Body of pancreas (tissue), 4 donors: ENCODE measurements at regions not wholly inside any gene's neighbourhood (a gene's known extent, or its start where the extent isn't known, plus 50 kb on each side); places are given as distances from the start of the nearest gene placed in this dataset.

ENCODE experiments used
- ATAC-seq: fragments of 150-250 bp; one replicate; pipeline ENCODE4 v1.9.1; 2016
- DNase-seq, 4 donors: peaks; one replicate each; pipeline ENCODE4 v3.0.0-alpha.2; 2019
- H3K27ac ChIP-seq, 4 donors: fragments of 200-600 bp; sonication (generic); 1 replicate in 3 of 4; 2 replicates in 1 of 4; pipeline versions ENCODE4 v1.5.1 to v1.6.1; 2016 to 2019; ENCODE audit warnings: mild to moderate bottlenecking in 1 of 4, mixed read lengths in 1 of 4, moderate library complexity in 1 of 4
- H3K27me3 ChIP-seq, 2 donors: fragments of 200-600 bp; sonication (generic); one replicate each; pipeline ENCODE4 v1.6.0; 2016; ENCODE audit warnings: mild to moderate bottlenecking in 1 of 2
- H3K36me3 ChIP-seq, 2 donors: fragments of 200-600 bp; sonication (generic); replicated peaks in 1 of 2; 2 replicates each; pipeline ENCODE4 v1.5.1; 2016; ENCODE audit warnings: low read depth in 2 of 2; ENCODE audit not compliant: insufficient read depth in 1 of 2
- H3K4me1 ChIP-seq: fragments of 200-600 bp; sonication (generic); one replicate; pipeline ENCODE4 v1.6.0; 2016
- H3K4me3 ChIP-seq, 2 donors: fragments of 200-600 bp; sonication (generic); 1 replicate in 1 of 2; 2 replicates in 1 of 2; pipeline ENCODE4 v1.5.1; 2016 to 2019
- H3K9me3 ChIP-seq, 3 donors: fragments of 200-600 bp; sonication (generic); 1 replicate in 2 of 3; 2 replicates in 1 of 3; pipeline ENCODE4 v1.5.1; 2016
- POLR2A ChIP-seq, 3 donors: fragments of 450-650 bp; IDR thresholded peaks; one replicate each; pipeline ENCODE4 v1.6.1; 2016; ENCODE audit warnings: antibody characterized with exemption in 3 of 3, mild to moderate bottlenecking in 2 of 3
- WGBS, 2 donors: methylation state at CpG; one replicate each; pipeline ENCODE4 v1.1.5; 2017; 5-methylcytosine and 5-hydroxymethylcytosine counted together
- intact Hi-C: fragments of 100-400 bp; cut with DNase I; formaldehyde crosslinking; loops from one replicate; pipeline ENCODE4 v1.15.1; 2023
- TF ChIP-seq, protein P1 (sequence below), 7 experiments: fragments of 450-650 bp in 4 of 7; fragments of 200-600 bp in 3 of 7; sonication (generic) in 3 of 7; IDR thresholded peaks; one replicate each; pipeline ENCODE4 v1.5.1; 2016 to 2019; ENCODE audit warnings: antibody characterized with exemption in 7 of 7

DNA sequence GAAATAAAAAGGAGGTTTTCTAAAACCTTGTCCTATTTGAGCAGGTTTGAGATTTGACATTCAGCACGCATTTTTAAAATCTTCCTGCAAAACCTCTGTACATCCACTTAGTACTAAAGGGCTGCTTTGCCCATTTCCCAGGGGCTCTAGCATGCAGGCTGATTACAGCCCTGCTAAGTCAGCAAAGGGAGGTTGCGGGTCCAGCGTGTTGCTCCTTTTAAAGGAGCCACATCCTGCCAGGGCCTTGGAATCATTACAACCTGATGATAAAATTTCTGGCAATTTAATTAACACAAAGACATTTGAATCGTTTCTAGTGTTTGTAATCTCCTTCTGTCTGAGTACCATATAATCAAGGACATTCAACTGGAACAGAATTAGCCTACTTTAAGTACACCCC is 455.1 kb upstream of the CITED2 start:
- H3K9me3 ChIP-seq: no peaks in the 10 kb centered on the region
- no peak overlapping the region for H3K27ac ChIP-seq
- intact Hi-C loops: no loop called here
- no peak for DNase-seq
- no peak for ATAC-seq
- no peaks in the 10 kb centered on the region for H3K4me1 ChIP-seq
- H3K27me3 ChIP-seq: no peaks in the 10 kb centered on the region
- no peaks in the 10 kb centered on the region for H3K36me3 ChIP-seq
- WGBS, 2 donors: 53 to 66% methylated on average over 4 of the region's 4 CpGs
- H3K4me3 ChIP-seq: no peak overlapping the region
- TF ChIP-seq POLR2A (IDR thresholded peaks at IDR 0.05): no peak
- TF ChIP-seq, protein P1, sequence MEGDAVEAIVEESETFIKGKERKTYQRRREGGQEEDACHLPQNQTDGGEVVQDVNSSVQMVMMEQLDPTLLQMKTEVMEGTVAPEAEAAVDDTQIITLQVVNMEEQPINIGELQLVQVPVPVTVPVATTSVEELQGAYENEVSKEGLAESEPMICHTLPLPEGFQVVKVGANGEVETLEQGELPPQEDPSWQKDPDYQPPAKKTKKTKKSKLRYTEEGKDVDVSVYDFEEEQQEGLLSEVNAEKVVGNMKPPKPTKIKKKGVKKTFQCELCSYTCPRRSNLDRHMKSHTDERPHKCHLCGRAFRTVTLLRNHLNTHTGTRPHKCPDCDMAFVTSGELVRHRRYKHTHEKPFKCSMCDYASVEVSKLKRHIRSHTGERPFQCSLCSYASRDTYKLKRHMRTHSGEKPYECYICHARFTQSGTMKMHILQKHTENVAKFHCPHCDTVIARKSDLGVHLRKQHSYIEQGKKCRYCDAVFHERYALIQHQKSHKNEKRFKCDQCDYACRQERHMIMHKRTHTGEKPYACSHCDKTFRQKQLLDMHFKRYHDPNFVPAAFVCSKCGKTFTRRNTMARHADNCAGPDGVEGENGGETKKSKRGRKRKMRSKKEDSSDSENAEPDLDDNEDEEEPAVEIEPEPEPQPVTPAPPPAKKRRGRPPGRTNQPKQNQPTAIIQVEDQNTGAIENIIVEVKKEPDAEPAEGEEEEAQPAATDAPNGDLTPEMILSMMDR (IDR thresholded peaks at IDR 0.05): no peak

DNA sequence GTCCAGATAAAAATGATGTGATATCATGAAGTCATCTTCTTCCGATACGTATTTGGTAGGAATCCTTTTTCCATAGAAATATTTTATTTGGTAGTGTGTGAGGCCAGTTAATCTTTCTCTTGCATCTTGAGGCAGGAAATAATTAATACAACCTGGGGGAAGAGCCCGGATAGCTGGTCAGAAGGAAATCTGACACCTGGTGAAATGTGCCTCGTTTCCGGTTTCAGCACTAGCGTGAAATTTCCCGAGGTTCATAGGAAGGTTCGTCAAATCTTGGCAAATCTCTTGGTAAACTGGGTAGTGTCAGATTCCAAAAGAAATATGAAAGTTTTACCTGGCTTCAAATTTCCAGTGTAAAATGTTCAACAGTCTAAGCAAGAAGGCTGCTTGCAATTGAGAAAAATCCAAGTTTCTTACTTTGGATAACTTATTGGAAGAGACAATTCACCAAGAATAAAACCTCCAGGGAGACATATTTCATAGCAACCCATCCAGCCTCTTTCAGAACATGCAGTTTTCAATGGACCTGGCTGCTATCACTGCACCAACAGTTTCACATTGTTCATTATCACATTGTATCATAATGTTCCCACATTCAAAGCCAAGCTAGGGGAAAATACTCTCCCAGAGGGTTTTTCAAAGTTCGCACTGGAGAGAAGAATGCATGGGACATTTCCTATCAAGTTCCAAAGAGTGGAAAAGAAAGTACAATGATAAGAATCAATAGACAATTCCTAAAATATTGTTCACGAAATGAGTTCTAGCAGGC is 454.5 kb upstream of the CITED2 start:
- Histone ChIP-seq H3K36me3 (no peaks in the 10 kb centered on the region), H3K27me3 (no peaks in the 10 kb centered on the region), H3K4me1 (no peaks in the 10 kb centered on the region), H3K9me3 (no peaks in the 10 kb centered on the region), H3K27ac (no peak overlapping the region), H3K4me3 (no peak overlapping the region)
- DNase-seq (no peak), ATAC-seq (no peak)
- no peak for TF ChIP-seq POLR2A (IDR thresholded peaks at IDR 0.05)
- intact Hi-C loops: no loop called here
- WGBS, 2 donors: 80 to 86% methylated on average over 10 of the region's 10 CpGs

DNA sequence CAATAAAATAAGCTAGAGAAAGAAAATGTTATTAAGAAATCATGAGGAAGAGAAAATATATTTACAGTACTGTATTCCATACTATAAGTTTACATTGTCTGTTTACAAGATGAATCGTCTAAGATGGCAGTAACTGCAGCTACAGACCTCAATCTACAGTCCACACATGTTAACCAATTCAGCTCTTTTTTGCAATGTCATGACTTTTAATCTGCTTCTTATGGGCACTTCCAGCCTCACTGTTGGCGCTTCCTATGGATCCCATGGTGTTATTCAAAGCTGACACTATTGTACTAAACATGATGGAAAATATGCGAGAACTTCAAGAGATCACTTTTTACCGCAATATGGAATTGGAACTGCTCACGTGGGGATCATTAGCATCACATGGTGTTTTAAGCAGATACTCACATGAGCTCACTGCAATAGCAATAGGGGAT is 451.5 kb upstream of the CITED2 start:
- H3K4me3 ChIP-seq: no peak overlapping the region
- H3K27ac ChIP-seq: no peak overlapping the region
- DNase-seq: no peak
- 88 to 89% methylated on average over 5 of the region's 5 CpGs for WGBS, 2 donors
- no peak for ATAC-seq
- H3K36me3 ChIP-seq: no peaks in the 10 kb centered on the region
- H3K4me1 ChIP-seq: no peaks in the 10 kb centered on the region
- no peaks in the 10 kb centered on the region for H3K27me3 ChIP-seq
- intact Hi-C loops: no loop called here
- TF ChIP-seq, protein P1 (IDR thresholded peaks at IDR 0.05): no peak
- TF ChIP-seq POLR2A (IDR thresholded peaks at IDR 0.05): no peak
- no peaks in the 10 kb centered on the region for H3K9me3 ChIP-seq

DNA sequence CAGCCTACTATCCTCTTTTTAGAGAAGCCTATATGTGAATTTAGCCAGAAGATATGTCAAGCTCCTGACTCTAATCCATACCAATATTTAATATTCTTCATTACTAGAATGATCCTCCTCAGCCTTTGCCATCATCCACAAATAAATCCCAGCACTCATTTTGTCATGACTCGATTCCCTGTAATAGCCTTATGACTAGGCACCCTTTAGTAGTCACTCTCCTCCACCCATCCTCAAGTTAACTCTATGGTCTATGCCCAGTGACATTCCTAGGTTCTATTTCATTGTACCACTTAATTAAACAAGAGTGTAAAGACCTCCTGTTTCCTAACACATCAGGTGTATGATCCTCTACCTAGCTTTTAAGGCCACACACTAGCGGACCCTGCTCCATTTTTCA is 450.4 kb upstream of the CITED2 start:
- Histone ChIP-seq H3K27me3 (no peaks in the 10 kb centered on the region), H3K36me3 (no peaks in the 10 kb centered on the region), H3K4me1 (no peaks in the 10 kb centered on the region), H3K27ac (no peak overlapping the region), H3K4me3 (no peak overlapping the region), H3K9me3 (no peaks in the 10 kb centered on the region)
- WGBS, 2 donors: 89 to 96% methylated on average over 2 of the region's 2 CpGs
- ATAC-seq (no peak), DNase-seq (no peak)
- intact Hi-C loops: no loop called here
- TF ChIP-seq, protein P1 (IDR thresholded peaks at IDR 0.05): no peak
- no peak for TF ChIP-seq POLR2A (IDR thresholded peaks at IDR 0.05)

DNA sequence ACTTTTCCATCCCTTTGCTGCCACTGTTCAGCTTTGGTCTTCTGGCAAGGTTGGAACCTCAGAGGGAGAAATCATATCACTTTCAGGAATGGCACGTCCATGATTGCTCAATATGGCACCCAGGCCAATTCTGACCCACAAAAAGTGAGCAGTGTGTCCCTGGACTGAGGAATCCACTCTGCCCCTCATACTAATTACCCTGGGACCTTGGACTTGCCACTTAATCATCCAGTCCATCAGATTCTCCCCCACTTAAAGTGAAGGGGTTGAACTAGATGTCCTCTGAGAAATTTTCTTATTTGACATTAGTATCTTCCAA is 449.3 kb upstream of the CITED2 start:
- Histone ChIP-seq H3K9me3 (no peaks in the 10 kb centered on the region), H3K27me3 (no peaks in the 10 kb centered on the region), H3K36me3 (no peaks in the 10 kb centered on the region), H3K4me3 (no peak overlapping the region), H3K4me1 (no peaks in the 10 kb centered on the region), H3K27ac (no peak overlapping the region)
- intact Hi-C loops: no loop called here
- whole genome bisulfite sequencing, 2 donors: 74 to 100% methylated on average over 1 of the region's 1 CpG
- DNase-seq (no peak), ATAC-seq (no peak)
- TF ChIP-seq POLR2A (IDR thresholded peaks at IDR 0.05): no peak
- TF ChIP-seq, protein P1 (IDR thresholded peaks at IDR 0.05): no peak
